Vagina (tissue), 2 donors: ENCODE measurements at regions not wholly inside any gene's neighbourhood (a gene's known extent, or its start where the extent isn't known, plus 50 kb on each side); places are given as distances from the start of the nearest gene placed in this dataset.

Experiments
- CTCF ChIP-seq, 3 experiments: fragments of 450-650 bp in 2 of 3; fragments of 200-600 bp in 1 of 3; sonication (generic) in 1 of 3; IDR thresholded peaks; one replicate each; pipeline ENCODE4 v1.5.1; 2017 to 2019; ENCODE audit warnings: antibody characterized with exemption in 3 of 3, mild to moderate bottlenecking in 2 of 3, moderate library complexity in 2 of 3
- POLR2A ChIP-seq, 2 donors: fragments of 450-650 bp; IDR thresholded peaks; one replicate each; pipeline ENCODE4 v1.6.1; 2017; ENCODE audit warnings: antibody characterized with exemption in 2 of 2, mild to moderate bottlenecking in 2 of 2, moderate library complexity in 2 of 2
- POLR2AphosphoS5 ChIP-seq, 2 donors: sonication (generic); formaldehyde crosslinking; IDR thresholded peaks; one replicate each; pipeline ENCODE4 v1.9.0; 2017; ENCODE audit warnings: antibody characterized with exemption in 2 of 2, mild to moderate bottlenecking in 2 of 2, low read depth in 1 of 2; ENCODE audit not compliant: insufficient read depth in 1 of 2

GRCh38 chr14:103233328-103233727 is 100.7 kb upstream of the EIF5 start:
- TF ChIP-seq POLR2A (IDR thresholded peaks at IDR 0.05) (no peak), CTCF (IDR thresholded peaks at IDR 0.05) (no peak), POLR2AphosphoS5 (IDR thresholded peaks at IDR 0.05; ENCODE audit: insufficient read depth in 1 of 2, low read depth in 1 of 2) (no peak)
